ENCODE measurements at regions not wholly inside any gene's neighbourhood (a gene's known extent, or its start where the extent isn't known, plus 50 kb on each side); places are given as distances from the start of the nearest gene placed in this dataset.

DNA sequence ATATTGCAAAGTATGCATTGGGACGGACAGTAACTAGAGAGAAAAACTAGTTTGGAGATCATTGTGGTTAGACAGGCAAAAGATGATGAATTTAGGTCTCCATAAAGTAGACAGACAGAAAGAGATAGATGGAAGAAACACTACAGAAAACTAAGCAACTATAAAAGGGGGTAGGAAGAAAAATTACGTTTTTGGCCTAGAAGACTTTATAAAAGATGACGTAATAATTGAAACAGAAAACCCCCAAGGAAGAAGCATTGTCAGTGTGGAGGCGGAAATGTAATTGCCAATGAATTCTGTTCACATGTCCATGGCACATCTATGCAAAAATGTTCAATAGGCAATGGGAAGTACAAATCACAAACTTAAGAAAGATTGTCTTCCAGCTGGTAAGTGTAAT lies 1211.5 kb upstream of the ZEB2 start:
- TF ChIP-seq, protein P1, sequence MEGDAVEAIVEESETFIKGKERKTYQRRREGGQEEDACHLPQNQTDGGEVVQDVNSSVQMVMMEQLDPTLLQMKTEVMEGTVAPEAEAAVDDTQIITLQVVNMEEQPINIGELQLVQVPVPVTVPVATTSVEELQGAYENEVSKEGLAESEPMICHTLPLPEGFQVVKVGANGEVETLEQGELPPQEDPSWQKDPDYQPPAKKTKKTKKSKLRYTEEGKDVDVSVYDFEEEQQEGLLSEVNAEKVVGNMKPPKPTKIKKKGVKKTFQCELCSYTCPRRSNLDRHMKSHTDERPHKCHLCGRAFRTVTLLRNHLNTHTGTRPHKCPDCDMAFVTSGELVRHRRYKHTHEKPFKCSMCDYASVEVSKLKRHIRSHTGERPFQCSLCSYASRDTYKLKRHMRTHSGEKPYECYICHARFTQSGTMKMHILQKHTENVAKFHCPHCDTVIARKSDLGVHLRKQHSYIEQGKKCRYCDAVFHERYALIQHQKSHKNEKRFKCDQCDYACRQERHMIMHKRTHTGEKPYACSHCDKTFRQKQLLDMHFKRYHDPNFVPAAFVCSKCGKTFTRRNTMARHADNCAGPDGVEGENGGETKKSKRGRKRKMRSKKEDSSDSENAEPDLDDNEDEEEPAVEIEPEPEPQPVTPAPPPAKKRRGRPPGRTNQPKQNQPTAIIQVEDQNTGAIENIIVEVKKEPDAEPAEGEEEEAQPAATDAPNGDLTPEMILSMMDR (IDR thresholded peaks at IDR 0.05) = no peak
- TF ChIP-seq POLR2A (IDR thresholded peaks at IDR 0.05) = no peak
